Smooth muscle cell (in vitro differentiated cells): ENCODE measurements at regions not wholly inside any gene's neighbourhood (a gene's known extent, or its start where the extent isn't known, plus 50 kb on each side); places are given as distances from the start of the nearest gene placed in this dataset.

Experiments
- DNase-seq: peaks from one replicate; lab custom pipeline; 2025; ENCODE audit not compliant: unreplicated experiment; lab: John Stamatoyannopoulos, UW
- H2AFZ ChIP-seq: fragments of 200-600 bp; sonication (generic); 2 replicates; pipeline ENCODE4 v1.6.0; 2016; ENCODE audit warnings: antibody characterized with exemption, low read depth, mild to moderate bottlenecking
- H3F3A ChIP-seq: fragments of 200-600 bp; sonication (generic); 2 replicates; pipeline ENCODE4 v1.6.0; 2017; ENCODE audit warnings: antibody characterized with exemption, low read depth
- H3K27ac ChIP-seq: fragments of 200-600 bp; sonication (generic); 2 replicates; pipeline ENCODE4 v1.5.1; 2016; ENCODE audit warnings: low read depth, mild to moderate bottlenecking
- H3K27me3 ChIP-seq: fragments of 200-600 bp; sonication (generic); 2 replicates; pipeline ENCODE4 v1.6.1; 2016; ENCODE audit warnings: low read depth, mild to moderate bottlenecking
- H3K36me3 ChIP-seq: fragments of 200-600 bp; sonication (generic); 2 replicates; pipeline ENCODE4 v1.5.1; 2016; ENCODE audit warnings: low read depth
- H3K4me1 ChIP-seq: fragments of 200-600 bp; sonication (generic); 2 replicates; pipeline ENCODE4 v1.5.1; 2016; ENCODE audit warnings: low read depth
- H3K4me2 ChIP-seq: fragments of 200-600 bp; sonication (generic); 2 replicates; pipeline ENCODE4 v1.6.0; 2016; ENCODE audit warnings: mild to moderate bottlenecking
- H3K4me3 ChIP-seq: fragments of 200-600 bp; sonication (generic); 2 replicates; pipeline ENCODE4 v1.5.1; 2016; ENCODE audit warnings: mild to moderate bottlenecking
- H3K79me2 ChIP-seq: fragments of 200-600 bp; sonication (generic); 2 replicates; pipeline ENCODE4 v1.6.0; 2016; ENCODE audit warnings: low read depth, mild to moderate bottlenecking
- H3K9ac ChIP-seq: fragments of 200-600 bp; sonication (generic); 2 replicates; pipeline ENCODE4 v1.6.0; 2016; ENCODE audit warnings: low read depth
- H3K9me3 ChIP-seq: fragments of 200-600 bp; sonication (generic); replicated peaks from 2 replicates; pipeline ENCODE4 v1.5.1; 2016; ENCODE audit warnings: low read depth
- H4K20me1 ChIP-seq: fragments of 200-600 bp; sonication (generic); 2 replicates; pipeline ENCODE4 v1.6.0; 2016; ENCODE audit warnings: low read depth
- CTCF ChIP-seq: fragments of 200-600 bp; sonication (generic); IDR thresholded peaks from 2 replicates; pipeline ENCODE4 v1.5.1; 2017; ENCODE audit warnings: borderline replicate concordance, mild to moderate bottlenecking, antibody characterized with exemption; ENCODE audit not compliant: insufficient read depth, poor library complexity, severe bottlenecking
- WGBS: methylation state at CpG from one replicate; pipeline ENCODE4 v1.1.7; 2016; ENCODE audit warnings: low lambda C conversion rate; 5-methylcytosine and 5-hydroxymethylcytosine counted together

- H3K4me1 ChIP-seq, result no peaks in the 10 kb centered on the region
- H3K79me2 ChIP-seq, result no peaks in the 10 kb centered on the region
- 81% methylated on average over 2 of the region's 2 CpGs for WGBS
- no peak overlapping the region for H3K4me3 ChIP-seq
- no peak for TF ChIP-seq CTCF
- DNase-seq, result no peak
- H3K9me3 ChIP-seq, result no peaks in the 10 kb centered on the region
- no peak overlapping the region for H3K4me2 ChIP-seq
- H3K9ac ChIP-seq, result no peak overlapping the region
- H3K27ac ChIP-seq, result no peak overlapping the region
- no peaks in the 10 kb centered on the region for H3K27me3 ChIP-seq
- H3K36me3 ChIP-seq, result no peaks in the 10 kb centered on the region
- H2AFZ ChIP-seq, result no peak overlapping the region
- no peaks in the 10 kb centered on the region for H3F3A ChIP-seq
- H4K20me1 ChIP-seq, result no peaks in the 10 kb centered on the region
Measured at GRCh38 chr5:69006030-69006429, 87.8 kb upstream of the SLC30A5 start.

- no peak for TF ChIP-seq CTCF
- 78% methylated on average over 4 of the region's 4 CpGs for WGBS
- Histone ChIP-seq H3K9ac (no peak overlapping the region), H4K20me1 (no peaks in the 10 kb centered on the region), H3F3A (no peaks in the 10 kb centered on the region), H3K9me3 (no peaks in the 10 kb centered on the region), H3K27ac (no peak overlapping the region), H3K4me3 (no peak overlapping the region), H3K27me3 (no peaks in the 10 kb centered on the region), H3K36me3 (no peaks in the 10 kb centered on the region), H2AFZ (no peak overlapping the region), H3K4me1 (no peaks in the 10 kb centered on the region), H3K79me2 (no peaks in the 10 kb centered on the region), H3K4me2 (no peak overlapping the region)
- no peak for DNase-seq
Measured at GRCh38 chr5:69007163-69007562, 86.7 kb upstream of the SLC30A5 start.

- DNase-seq, result peak; percentile 1
- 22% methylated on average over 4 of the region's 4 CpGs for WGBS
Measured at GRCh38 chr5:69007726-69008368, 86.0 kb upstream of the SLC30A5 start.

More at GRCh38 chr5:69007726-69008368, 86.0 kb upstream of the SLC30A5 start:
- no peaks in the 10 kb centered on the region for H3K79me2 ChIP-seq
- H3F3A ChIP-seq, result no peaks in the 10 kb centered on the region
- peak; percentile 86 for TF ChIP-seq CTCF
- no peak overlapping the region for H3K4me2 ChIP-seq
- H3K36me3 ChIP-seq, result no peaks in the 10 kb centered on the region
- no peak overlapping the region for H2AFZ ChIP-seq
- no peak overlapping the region for H3K9ac ChIP-seq
- H3K4me1 ChIP-seq, result no peaks in the 10 kb centered on the region
- no peak overlapping the region for H3K4me3 ChIP-seq
- H3K9me3 ChIP-seq, result no peaks in the 10 kb centered on the region
- H3K27ac ChIP-seq, result no peak overlapping the region
- H3K27me3 ChIP-seq, result no peaks in the 10 kb centered on the region
- no peaks in the 10 kb centered on the region for H4K20me1 ChIP-seq
